Endothelial cell of umbilical vein (primary cell): ENCODE measurements at regions not wholly inside any gene's neighbourhood (a gene's known extent, or its start where the extent isn't known, plus 50 kb on each side); places are given as distances from the start of the nearest gene placed in this dataset.

ENCODE experiments used
- BruUV-seq: library from RNA; stranded (reverse); fragments of 400-500 nt; replicated peaks from 2 replicates; lab custom pipeline; 2021; lab: Mats Ljungman, UMichigan
- CTCF ChIA-PET: fragments of 300-600, 350-600 bp; sonication (Branson Sonifier 250); formaldehyde crosslinking; loops from one replicate; lab custom pipeline; 2021; ENCODE audit warnings: antibody characterized with exemption, inconsistent platforms; lab: Charles Lee
- POLR2A ChIA-PET: fragments of 300-600, 350-600 bp; sonication (Branson Sonifier 250); formaldehyde crosslinking; loops from one replicate; lab custom pipeline; 2021; ENCODE audit warnings: antibody characterized with exemption, inconsistent platforms; lab: Charles Lee
- DNase-seq: peaks from one replicate; pipeline ENCODE4 v3.0.0-alpha.2; 2011; ENCODE audit warnings: low read depth, low spot score
- FAIRE-seq: peaks from 2 replicates; lab custom pipeline; 2011; peaks lifted over from hg19 to GRCh38; lab: Jason Lieb, UNC
- H2AFZ ChIP-seq: 2 replicates; pipeline ENCODE4 v1.6.0; 2012; ENCODE audit warnings: low read depth, low read length, control low read depth, inconsistent platforms
- H3K27ac ChIP-seq: 2 replicates; pipeline ENCODE4 v1.5.1; 2011; ENCODE audit warnings: low read depth, mild to moderate bottlenecking, control low read depth, low read length, moderate library complexity; ENCODE audit not compliant: insufficient read depth
- H3K27me3 ChIP-seq, 2 experiments: 2 replicates each; pipeline versions ENCODE4 v1.6.0 to v1.6.1; 2011; ENCODE audit warnings: low read length in 2 of 2, mixed read lengths in 1 of 2; ENCODE audit not compliant: control insufficient read depth in 2 of 2, insufficient read depth in 2 of 2
- H3K36me3 ChIP-seq, 2 experiments: 2 replicates in 1 of 2; 3 replicates in 1 of 2; pipeline ENCODE4 v1.5.1; 2011; ENCODE audit warnings: low read length in 2 of 2, mild to moderate bottlenecking in 1 of 2, moderate library complexity in 1 of 2; ENCODE audit not compliant: control insufficient read depth in 2 of 2, insufficient read depth in 2 of 2; ENCODE audit errors: extremely low read depth in 1 of 2
- H3K4me1 ChIP-seq: 3 replicates; pipeline ENCODE4 v1.5.1; 2011; ENCODE audit warnings: mild to moderate bottlenecking, low read length; ENCODE audit not compliant: control insufficient read depth, insufficient read depth; ENCODE audit errors: extremely low read depth
- H3K4me2 ChIP-seq: 2 replicates; pipeline ENCODE4 v1.6.1; 2011; ENCODE audit warnings: low read length, control low read depth, mixed read lengths; ENCODE audit not compliant: insufficient read depth
- H3K4me3 ChIP-seq, 3 experiments: fragments of 200-600 bp in 1 of 3; sonication (generic), shearing (Covaris generic) in 1 of 3; replicated peaks in 1 of 3; 2 replicates each; pipeline ENCODE4 v1.5.1; 2011 to 2016; ENCODE audit warnings: control low read depth in 3 of 3, low read length in 3 of 3, mild to moderate bottlenecking in 2 of 3, inconsistent platforms in 1 of 3, low read depth in 1 of 3, moderate library complexity in 1 of 3; ENCODE audit not compliant: insufficient read depth in 1 of 3
- H3K79me2 ChIP-seq: 2 replicates; pipeline ENCODE4 v1.6.0; 2012; ENCODE audit warnings: low read length, inconsistent platforms; ENCODE audit not compliant: control insufficient read depth, insufficient read depth
- H3K9ac ChIP-seq: replicated peaks from 2 replicates; pipeline ENCODE3; 2011; ENCODE audit warnings: low read length, control low read depth; ENCODE audit not compliant: insufficient read depth; ENCODE audit errors: extremely low read depth
- H3K9me1 ChIP-seq: replicated peaks from 3 replicates; pipeline ENCODE4 v1.6.0; 2011; ENCODE audit warnings: mild to moderate bottlenecking, low read length; ENCODE audit not compliant: control insufficient read depth, insufficient read depth; ENCODE audit errors: extremely low read depth
- H3K9me3 ChIP-seq: replicated peaks from 2 replicates; pipeline ENCODE4 v1.5.1; 2012; ENCODE audit warnings: low read length, inconsistent platforms; ENCODE audit not compliant: control insufficient read depth, insufficient read depth
- H4K20me1 ChIP-seq: replicated peaks from 2 replicates; pipeline ENCODE3; 2011; ENCODE audit warnings: mild to moderate bottlenecking, low read length; ENCODE audit not compliant: control insufficient read depth, insufficient read depth; ENCODE audit errors: extremely low read depth
- EZH2 ChIP-seq: IDR thresholded peaks from 2 replicates; pipeline ENCODE4 v1.6.1; 2012; ENCODE audit warnings: borderline replicate concordance, low read depth, mild to moderate bottlenecking, moderate library complexity, low read length, inconsistent platforms; ENCODE audit not compliant: severe bottlenecking
- FOS ChIP-seq: IDR thresholded peaks from 2 replicates; pipeline ENCODE4 v1.6.1; 2011; ENCODE audit warnings: mild to moderate bottlenecking, low read length, moderate library complexity, borderline replicate concordance; ENCODE audit not compliant: insufficient read depth
- GATA2 ChIP-seq: IDR thresholded peaks from 2 replicates; pipeline ENCODE4 v1.7.0; 2011; ENCODE audit warnings: low read depth, mild to moderate bottlenecking, moderate library complexity, mixed read lengths, low read length; ENCODE audit not compliant: insufficient read length, insufficient read depth
- JUN ChIP-seq: IDR thresholded peaks from 2 replicates; pipeline ENCODE4 v1.6.1; 2011; ENCODE audit warnings: borderline replicate concordance, low read depth; ENCODE audit not compliant: insufficient read length, insufficient read depth
- MYC ChIP-seq: IDR thresholded peaks from one replicate; pipeline ENCODE4 v1.6.1; 2011; ENCODE audit warnings: mild to moderate bottlenecking, low read depth, low read length
- POLR2A ChIP-seq: IDR thresholded peaks from 2 replicates; pipeline ENCODE4 v1.6.1; 2012; ENCODE audit warnings: low read depth, mild to moderate bottlenecking, control low read depth, low read length
- POLR2AphosphoS5 ChIP-seq: IDR thresholded peaks from 2 replicates; pipeline ENCODE4 v1.6.1; 2012; ENCODE audit warnings: low read depth, mild to moderate bottlenecking, control low read depth, low read length, moderate library complexity; ENCODE audit not compliant: insufficient read depth
- dilution Hi-C: fragments of 300-500 bp; cut with MboI; formaldehyde crosslinking; loops from one replicate; pipeline ENCODE4 v1.15.0; 2019; ENCODE audit warnings: low sequenced_read_pairs; ENCODE audit not compliant: extremely low pct_ligation_motif_present
- intact Hi-C: fragments of 100-400 bp; cut with micrococcal nuclease; formaldehyde crosslinking; loops from one replicate; pipeline ENCODE4 v1.10.0; 2022
- TF ChIP-seq, protein P1 (sequence below): IDR thresholded peaks from 2 replicates; pipeline ENCODE4 v1.6.1; 2011; ENCODE audit not compliant: insufficient read depth, insufficient read length
- TF ChIP-seq, protein P2 (sequence below), 2 donors: IDR thresholded peaks; 1 replicate in 1 of 2; 2 replicates in 1 of 2; pipeline ENCODE4 v1.5.1; 2011; ENCODE audit warnings: low read length in 2 of 2, mild to moderate bottlenecking in 2 of 2, moderate library complexity in 2 of 2, control low read depth in 1 of 2, inconsistent platforms in 1 of 2, low read depth in 1 of 2; ENCODE audit not compliant: insufficient read depth in 1 of 2; ENCODE audit errors: extremely low read depth in 1 of 2

DNA sequence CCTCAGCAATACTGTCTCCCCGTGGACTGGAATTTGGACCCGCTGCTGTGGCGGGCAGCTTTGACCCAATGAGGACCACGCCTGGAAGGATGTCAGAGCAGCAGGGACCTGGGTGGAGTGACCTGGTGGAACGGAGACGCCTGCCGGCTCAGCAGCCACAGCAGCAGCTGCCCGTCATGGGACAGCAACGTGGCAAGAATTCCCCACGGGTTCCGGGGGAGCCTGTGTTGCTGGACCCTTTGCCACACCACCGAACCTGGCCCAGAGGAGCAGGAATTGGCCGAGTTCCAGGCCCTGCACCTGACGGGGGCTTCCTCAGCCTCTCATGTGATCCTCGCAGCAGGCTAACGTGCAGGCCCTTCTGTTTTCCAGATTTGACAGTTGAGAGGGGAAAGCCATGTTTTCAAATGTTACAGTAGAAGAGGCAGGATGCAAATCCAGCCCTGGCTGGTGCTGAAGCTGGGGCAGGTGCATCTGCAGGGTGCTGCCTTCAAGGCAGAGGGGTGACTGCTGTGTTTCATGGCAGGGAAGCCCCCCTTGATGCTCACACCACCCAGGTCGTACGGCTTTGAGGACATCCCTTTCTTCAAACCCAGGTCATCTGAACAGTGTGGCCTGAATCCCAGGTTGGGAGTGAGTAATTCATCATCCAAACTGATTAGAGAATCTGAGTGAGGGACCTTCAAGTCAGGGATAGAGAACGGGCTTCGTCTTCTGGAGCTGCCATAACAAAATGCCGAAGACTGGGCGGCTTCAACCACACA lies 93.4 kb downstream of the THBS2 start:
- DNase-seq (no peak), FAIRE-seq (no peak)
- Histone ChIP-seq H3K4me2 (no peak overlapping the region), H3K9me3 (no peaks in the 10 kb centered on the region), H3K9ac (no peak overlapping the region), H4K20me1 (no peaks in the 10 kb centered on the region), H3K4me1 (no peaks in the 10 kb centered on the region), H2AFZ (no peak overlapping the region), H3K27me3 (no peaks in the 10 kb centered on the region), H3K4me3 (no peak overlapping the region), H3K79me2 (no peaks in the 10 kb centered on the region), H3K27ac (no peak overlapping the region), H3K9me1 (no peaks in the 10 kb centered on the region), H3K36me3 (no peaks in the 10 kb centered on the region)
- intact Hi-C loops: no loop called here
- no TSS peak for BruUV-seq
- CTCF ChIA-PET: no interaction called here
- dilution Hi-C loops: no loop called here
- TF ChIP-seq JUN: no peak
- TF ChIP-seq, protein P1, sequence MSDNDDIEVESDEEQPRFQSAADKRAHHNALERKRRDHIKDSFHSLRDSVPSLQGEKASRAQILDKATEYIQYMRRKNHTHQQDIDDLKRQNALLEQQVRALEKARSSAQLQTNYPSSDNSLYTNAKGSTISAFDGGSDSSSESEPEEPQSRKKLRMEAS: no peak
- TF ChIP-seq POLR2A: no peak
- TF ChIP-seq, protein P2, sequence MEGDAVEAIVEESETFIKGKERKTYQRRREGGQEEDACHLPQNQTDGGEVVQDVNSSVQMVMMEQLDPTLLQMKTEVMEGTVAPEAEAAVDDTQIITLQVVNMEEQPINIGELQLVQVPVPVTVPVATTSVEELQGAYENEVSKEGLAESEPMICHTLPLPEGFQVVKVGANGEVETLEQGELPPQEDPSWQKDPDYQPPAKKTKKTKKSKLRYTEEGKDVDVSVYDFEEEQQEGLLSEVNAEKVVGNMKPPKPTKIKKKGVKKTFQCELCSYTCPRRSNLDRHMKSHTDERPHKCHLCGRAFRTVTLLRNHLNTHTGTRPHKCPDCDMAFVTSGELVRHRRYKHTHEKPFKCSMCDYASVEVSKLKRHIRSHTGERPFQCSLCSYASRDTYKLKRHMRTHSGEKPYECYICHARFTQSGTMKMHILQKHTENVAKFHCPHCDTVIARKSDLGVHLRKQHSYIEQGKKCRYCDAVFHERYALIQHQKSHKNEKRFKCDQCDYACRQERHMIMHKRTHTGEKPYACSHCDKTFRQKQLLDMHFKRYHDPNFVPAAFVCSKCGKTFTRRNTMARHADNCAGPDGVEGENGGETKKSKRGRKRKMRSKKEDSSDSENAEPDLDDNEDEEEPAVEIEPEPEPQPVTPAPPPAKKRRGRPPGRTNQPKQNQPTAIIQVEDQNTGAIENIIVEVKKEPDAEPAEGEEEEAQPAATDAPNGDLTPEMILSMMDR (IDR thresholded peaks at IDR 0.05; ENCODE audit: extremely low read depth in 1 of 2, insufficient read depth in 1 of 2, low read depth in 1 of 2, low read length in 2 of 2): no peak
- no peak for TF ChIP-seq GATA2
- TF ChIP-seq POLR2AphosphoS5: no peak
- no peak for TF ChIP-seq FOS
- TF ChIP-seq EZH2: no peak
- TF ChIP-seq MYC: no peak
- POLR2A ChIA-PET: no interaction called here
